Stimulated activated CD8-positive, alpha-beta memory T cell treated with anti-CD3 and anti-CD28 coated beads, Interleukin-15, amount 100 ng/mL, for 1 hour (primary cell): ENCODE measurements at regions not wholly inside any gene's neighbourhood (a gene's known extent, or its start where the extent isn't known, plus 50 kb on each side); places are given as distances from the start of the nearest gene placed in this dataset.
"Not testable (repeated sequence)": the region's sequence is repeated elsewhere in the genome, so short reads cannot be mapped to it uniquely, and the experiment has no call there.

Source experiments
- DNase-seq: peaks from one replicate; pipeline ENCODE4 v3.0.0-alpha.2; 2020; ENCODE audit warnings: low read depth

- no peak for DNase-seq
Observed at GRCh38 chr2:41169744-41170143, 717.9 kb upstream of the SLC8A1 start.

GRCh38 chr2:41170589-41170988, 718.7 kb upstream of the SLC8A1 start:
- DNase-seq, result no peak

- DNase-seq, result no peak
Observed at GRCh38 chr2:41180387-41180786, 728.5 kb upstream of the SLC8A1 start.

GRCh38 chr2:41182961-41183360, 731.1 kb upstream of the SLC8A1 start:
- DNase-seq, result no peak

GRCh38 chr2:41187376-41188122, 735.7 kb upstream of the SLC8A1 start:
- no peak for DNase-seq

GRCh38 chr2:41194230-41194629, 742.3 kb upstream of the SLC8A1 start:
- no peak for DNase-seq

GRCh38 chr2:41197781-41198180, 745.9 kb upstream of the SLC8A1 start:
- no peak for DNase-seq

- no peak for DNase-seq
Observed at GRCh38 chr2:41199334-41199733, 747.4 kb upstream of the SLC8A1 start.

GRCh38 chr2:41204315-41204714, 752.4 kb upstream of the SLC8A1 start:
- no peak for DNase-seq

GRCh38 chr2:41206004-41206403, 754.1 kb upstream of the SLC8A1 start:
- no peak for DNase-seq

- DNase-seq, result no peak
Observed at GRCh38 chr2:41207578-41207977, 755.7 kb upstream of the SLC8A1 start.

- DNase-seq, result not testable (repeated sequence)
Observed at GRCh38 chr2:41210030-41210429, 758.1 kb upstream of the SLC8A1 start.

GRCh38 chr2:41216978-41217377, 765.1 kb upstream of the SLC8A1 start:
- no peak for DNase-seq

- DNase-seq, result no peak
Observed at GRCh38 chr2:41222593-41222992, 770.7 kb upstream of the SLC8A1 start.

GRCh38 chr2:41234093-41234492, 782.2 kb upstream of the SLC8A1 start:
- DNase-seq, result no peak

GRCh38 chr2:41241325-41242000, 789.6 kb upstream of the SLC8A1 start:
- no peak for DNase-seq

- no peak for DNase-seq
Observed at GRCh38 chr2:41242001-41242331, 790.1 kb upstream of the SLC8A1 start.

GRCh38 chr2:41267929-41268659, 779.7 kb upstream of the PKDCC start:
- DNase-seq, result no peak

- DNase-seq, result no peak
Observed at GRCh38 chr2:41283079-41283775, 764.6 kb upstream of the PKDCC start.

GRCh38 chr2:41293491-41293890, 754.3 kb upstream of the PKDCC start:
- DNase-seq, result no peak

- no peak for DNase-seq
Observed at GRCh38 chr2:41294331-41294730, 753.5 kb upstream of the PKDCC start.

GRCh38 chr2:41313082-41313481, 734.7 kb upstream of the PKDCC start:
- DNase-seq, result no peak
